HEK293 (cell line): ENCODE measurements at regions not wholly inside any gene's neighbourhood (a gene's known extent, or its start where the extent isn't known, plus 50 kb on each side); places are given as distances from the start of the nearest gene placed in this dataset.
"Not testable (repeated sequence)": the region's sequence is repeated elsewhere in the genome, so short reads cannot be mapped to it uniquely, and the experiment has no call there.

ENCODE experiments used
- CTCF ChIA-PET: fragments of 350-600 bp; formaldehyde crosslinking; extraction: SDS; loops from one replicate; lab custom pipeline; 2021; ENCODE audit warnings: antibody characterized with exemption; lab: Yijun Ruan, JAX
- POLR2A ChIA-PET: fragments of 300-600 bp; formaldehyde crosslinking; extraction: SDS; loops from one replicate; lab custom pipeline; 2020; ENCODE audit warnings: antibody characterized with exemption, inconsistent platforms; lab: Yijun Ruan, JAX
- H3K27ac ChIP-seq: fragments of 200-500 bp; sonication (Bioruptor generic); 2 replicates; pipeline ENCODE4 v1.5.1; 2014; ENCODE audit warnings: low read depth, low read length, control low read depth, inconsistent platforms; ENCODE audit errors: extremely low read depth
- H3K36me3 ChIP-seq, 2 experiments: fragments of 200-500 bp in 1 of 2; sonication (Bioruptor generic) in 1 of 2; 1 replicate in 1 of 2; 2 replicates in 1 of 2; pipeline ENCODE4 v1.5.1; 2014 to 2017; ENCODE audit warnings: inconsistent platforms in 2 of 2, low read length in 2 of 2; ENCODE audit not compliant: control insufficient read depth in 2 of 2, insufficient read depth in 1 of 2
- H3K4me1 ChIP-seq: fragments of 200-500 bp; sonication (Bioruptor generic); 2 replicates; pipeline ENCODE4 v1.5.1; 2014; ENCODE audit warnings: mild to moderate bottlenecking, low read length, inconsistent platforms; ENCODE audit not compliant: control insufficient read depth, insufficient read depth
- H3K4me3 ChIP-seq: 2 replicates; pipeline ENCODE4 v1.5.1; 2011; ENCODE audit warnings: low read depth, mild to moderate bottlenecking, control low read depth, low read length, moderate library complexity
- H3K9me3 ChIP-seq: fragments of 200-500 bp; sonication (Bioruptor generic); 2 replicates; pipeline ENCODE4 v1.5.1; 2014; ENCODE audit warnings: low read depth, low read length, inconsistent platforms; ENCODE audit not compliant: control insufficient read depth, insufficient read depth
- GLIS1 ChIP-seq: fragments of 450-650 bp; formaldehyde crosslinking; IDR thresholded peaks from 2 replicates; pipeline ENCODE4 v1.5.1; 2016; ENCODE audit warnings: missing biosample characterization, missing genetic modification characterization
- GLIS2 ChIP-seq: fragments of 450-650 bp; formaldehyde crosslinking; IDR thresholded peaks from 2 replicates; pipeline ENCODE4 v1.5.1; 2016; ENCODE audit warnings: missing biosample characterization, missing genetic modification characterization
- KLF1 ChIP-seq: fragments of 450-650 bp; formaldehyde crosslinking; IDR thresholded peaks from 2 replicates; pipeline ENCODE4 v1.5.1; 2016; ENCODE audit warnings: missing biosample characterization, missing genetic modification characterization
- KLF10 ChIP-seq: fragments of 450-650 bp; IDR thresholded peaks from 2 replicates; pipeline ENCODE4 v1.5.1; 2018; ENCODE audit warnings: missing biosample characterization, mild to moderate bottlenecking, missing genetic modification characterization
- KLF17 ChIP-seq: fragments of 450-650 bp; formaldehyde crosslinking; IDR thresholded peaks from 2 replicates; pipeline ENCODE4 v1.5.1; 2016; ENCODE audit warnings: missing biosample characterization, missing genetic modification characterization
- KLF8 ChIP-seq: fragments of 450-650 bp; formaldehyde crosslinking; IDR thresholded peaks from 2 replicates; pipeline ENCODE4 v1.5.1; 2016; ENCODE audit warnings: missing biosample characterization, missing genetic modification characterization
- KLF9 ChIP-seq: fragments of 450-650 bp; formaldehyde crosslinking; IDR thresholded peaks from 2 replicates; pipeline ENCODE4 v1.5.1; 2016; ENCODE audit warnings: missing biosample characterization, missing genetic modification characterization, low read depth
- PATZ1 ChIP-seq: fragments of 450-650 bp; formaldehyde crosslinking; IDR thresholded peaks from 2 replicates; pipeline ENCODE4 v1.5.1; 2016; ENCODE audit warnings: missing biosample characterization, missing genetic modification characterization
- PRDM10 ChIP-seq: fragments of 450-650 bp; formaldehyde crosslinking; IDR thresholded peaks from 2 replicates; pipeline ENCODE4 v1.5.1; 2016; ENCODE audit warnings: missing biosample characterization, missing genetic modification characterization
- SP7 ChIP-seq: fragments of 450-650 bp; formaldehyde crosslinking; IDR thresholded peaks from 2 replicates; pipeline ENCODE4 v1.5.1; 2016; ENCODE audit warnings: missing biosample characterization, missing genetic modification characterization
- YY1 ChIP-seq: fragments of 450-650 bp; formaldehyde crosslinking; IDR thresholded peaks from 2 replicates; pipeline ENCODE4 v1.5.1; 2018; ENCODE audit warnings: missing biosample characterization, missing genetic modification characterization
- ZBTB20 ChIP-seq: fragments of 450-650 bp; formaldehyde crosslinking; IDR thresholded peaks from 2 replicates; pipeline ENCODE4 v1.5.1; 2016; ENCODE audit warnings: missing biosample characterization, missing genetic modification characterization
- ZBTB48 ChIP-seq: fragments of 450-650 bp; formaldehyde crosslinking; IDR thresholded peaks from 2 replicates; pipeline ENCODE4 v1.5.1; 2016; ENCODE audit warnings: missing biosample characterization, missing genetic modification characterization
- ZBTB8A ChIP-seq: fragments of 450-650 bp; formaldehyde crosslinking; IDR thresholded peaks from 2 replicates; pipeline ENCODE4 v1.5.1; 2016; ENCODE audit warnings: missing biosample characterization, missing genetic modification characterization
- ZFP37 ChIP-seq: fragments of 450-650 bp; formaldehyde crosslinking; IDR thresholded peaks from 2 replicates; pipeline ENCODE4 v1.5.1; 2016; ENCODE audit warnings: missing biosample characterization, missing genetic modification characterization
- ZNF335 ChIP-seq: fragments of 450-650 bp; formaldehyde crosslinking; conservative IDR thresholded peaks from 2 replicates; pipeline ENCODE4 v1.5.1; 2016; ENCODE audit warnings: missing biosample characterization, missing genetic modification characterization
- ZNF341 ChIP-seq: fragments of 450-650 bp; formaldehyde crosslinking; IDR thresholded peaks from 2 replicates; pipeline ENCODE4; 2016; ENCODE audit warnings: low read depth, missing biosample characterization, missing genetic modification characterization
- ZNF501 ChIP-seq: fragments of 450-650 bp; formaldehyde crosslinking; IDR thresholded peaks from 2 replicates; pipeline ENCODE4 v1.5.1; 2016; ENCODE audit warnings: missing biosample characterization, missing genetic modification characterization
- ZNF654 ChIP-seq: fragments of 450-650 bp; formaldehyde crosslinking; IDR thresholded peaks from 2 replicates; pipeline ENCODE4 v1.5.1; 2016; ENCODE audit warnings: low read depth, missing biosample characterization, missing genetic modification characterization
- TF ChIP-seq, protein P1 (sequence below): fragments of 450-650 bp; formaldehyde crosslinking; IDR thresholded peaks from 2 replicates; pipeline ENCODE4 v1.5.1; 2016; ENCODE audit warnings: missing biosample characterization, missing genetic modification characterization
- TF ChIP-seq, protein P2 (sequence below): fragments of 450-650 bp; formaldehyde crosslinking; IDR thresholded peaks from 2 replicates; pipeline ENCODE4 v1.5.1; 2016; ENCODE audit warnings: missing biosample characterization, missing genetic modification characterization

DNA sequence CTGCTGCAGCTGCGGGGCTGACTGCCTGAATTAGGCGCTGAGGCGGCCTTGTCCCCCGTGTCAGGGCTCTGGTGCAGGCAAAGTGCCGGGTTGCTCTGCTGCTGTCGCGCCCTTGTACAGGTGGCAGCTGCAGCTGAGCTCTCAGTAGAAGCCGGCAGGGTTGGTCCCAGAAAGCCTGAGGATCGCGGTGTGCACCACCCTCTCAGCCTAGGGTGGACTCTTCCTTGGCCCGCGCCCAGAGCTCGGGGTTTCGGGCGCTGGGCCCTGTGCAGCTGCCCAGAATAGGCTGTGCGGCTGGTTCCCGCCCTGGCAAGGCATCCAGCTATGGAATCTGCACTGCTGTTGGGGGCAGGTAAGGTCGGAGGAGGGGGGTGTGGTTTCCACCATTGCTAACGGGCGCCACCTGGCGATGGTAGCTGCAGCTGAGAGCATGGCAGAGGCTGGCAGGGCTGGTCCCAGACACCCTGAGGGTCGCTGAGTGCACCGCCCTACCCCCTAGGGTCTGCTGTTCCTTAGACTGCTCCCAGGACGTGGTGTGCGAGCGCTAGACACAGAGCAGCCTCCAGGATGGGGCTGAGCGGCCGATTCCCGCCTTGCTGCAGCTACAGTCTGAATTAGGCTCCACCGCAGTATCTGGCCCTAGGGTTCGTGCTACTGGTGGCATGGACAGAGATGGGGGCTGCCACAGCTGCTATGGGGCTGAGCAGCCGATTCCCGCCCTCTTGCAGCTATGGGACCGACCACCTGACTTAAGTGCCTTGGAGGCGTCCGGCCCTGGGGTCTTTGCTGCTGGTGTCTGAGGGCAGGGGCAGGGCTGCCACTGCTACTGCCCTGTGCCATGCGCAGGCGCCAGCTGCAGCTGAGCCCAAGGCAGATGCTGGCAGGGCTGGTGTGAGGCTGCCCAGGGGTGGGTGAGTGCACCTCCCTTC is 145.0 kb downstream of the CCDC74A start:
- ChIA-PET CTCF (interaction anchor here (0.6 to 3.3 kb wide), 17 partner anchors 9 to 521 kb away, joined by 3 to 29 read pairs (median 4); no protein-coding TSS in a partner anchor), POLR2A (interaction anchor here (1.0 to 2.6 kb wide), 3 partner anchors 10 to 180 kb away, joined by 3 to 18 read pairs (median 6); partner anchors contain the start of gene MZT2A)
- not testable (repeated sequence) for H3K36me3 ChIP-seq, H3K9me3 ChIP-seq, H3K4me1 ChIP-seq
- peak overlapping the region; percentile 46 for H3K4me3 ChIP-seq
- TF ChIP-seq PRDM10 (tag by site-specific recombination) (peak; percentile 80), KLF10 (tag by site-specific recombination) (peak; percentile 43; the same call in 1 of the 2 replicates), KLF9 (tag by site-specific recombination) (peak; percentile 93), ZNF501 (tag by site-specific recombination) (0 out of 2 replicates have a peak, but pooled peaks have one; percentile 42), KLF17 (0 out of 2 replicates have a peak, but pooled peaks have one; percentile 39), KLF1 (tag by site-specific recombination) (peak; percentile 93), ZNF335 (peak; percentile 49), YY1 (tag by site-specific recombination) (peak; percentile 33; the same call in 1 of the 2 replicates), PATZ1 (tag by site-specific recombination) (peak; percentile 59), ZBTB48 (tag by site-specific recombination) (0 out of 2 replicates have a peak, but pooled peaks have one; percentile 20), SP7 (tag by site-specific recombination) (peak; percentile 35; the same call in 1 of the 2 replicates), ZBTB20 (peak; percentile 73), KLF8 (tag by site-specific recombination) (peak; percentile 29; the same call in 1 of the 2 replicates), GLIS2 (tag by site-specific recombination) (peak; percentile 80), GLIS1 (tag by site-specific recombination) (peak; percentile 70), ZNF341 (tag by site-specific recombination) (peak; percentile 18; the same call in 1 of the 2 replicates), ZNF654 (tag by site-specific recombination) (peak; percentile 48), ZBTB8A (tag by site-specific recombination) (peak; percentile 38; the same call in 1 of the 2 replicates), ZFP37 (0 out of 2 replicates have a peak, but pooled peaks have one; percentile 27)
- TF ChIP-seq, protein P1, sequence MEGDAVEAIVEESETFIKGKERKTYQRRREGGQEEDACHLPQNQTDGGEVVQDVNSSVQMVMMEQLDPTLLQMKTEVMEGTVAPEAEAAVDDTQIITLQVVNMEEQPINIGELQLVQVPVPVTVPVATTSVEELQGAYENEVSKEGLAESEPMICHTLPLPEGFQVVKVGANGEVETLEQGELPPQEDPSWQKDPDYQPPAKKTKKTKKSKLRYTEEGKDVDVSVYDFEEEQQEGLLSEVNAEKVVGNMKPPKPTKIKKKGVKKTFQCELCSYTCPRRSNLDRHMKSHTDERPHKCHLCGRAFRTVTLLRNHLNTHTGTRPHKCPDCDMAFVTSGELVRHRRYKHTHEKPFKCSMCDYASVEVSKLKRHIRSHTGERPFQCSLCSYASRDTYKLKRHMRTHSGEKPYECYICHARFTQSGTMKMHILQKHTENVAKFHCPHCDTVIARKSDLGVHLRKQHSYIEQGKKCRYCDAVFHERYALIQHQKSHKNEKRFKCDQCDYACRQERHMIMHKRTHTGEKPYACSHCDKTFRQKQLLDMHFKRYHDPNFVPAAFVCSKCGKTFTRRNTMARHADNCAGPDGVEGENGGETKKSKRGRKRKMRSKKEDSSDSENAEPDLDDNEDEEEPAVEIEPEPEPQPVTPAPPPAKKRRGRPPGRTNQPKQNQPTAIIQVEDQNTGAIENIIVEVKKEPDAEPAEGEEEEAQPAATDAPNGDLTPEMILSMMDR (tag by site-specific recombination): peak; percentile 76
- TF ChIP-seq, protein P2, sequence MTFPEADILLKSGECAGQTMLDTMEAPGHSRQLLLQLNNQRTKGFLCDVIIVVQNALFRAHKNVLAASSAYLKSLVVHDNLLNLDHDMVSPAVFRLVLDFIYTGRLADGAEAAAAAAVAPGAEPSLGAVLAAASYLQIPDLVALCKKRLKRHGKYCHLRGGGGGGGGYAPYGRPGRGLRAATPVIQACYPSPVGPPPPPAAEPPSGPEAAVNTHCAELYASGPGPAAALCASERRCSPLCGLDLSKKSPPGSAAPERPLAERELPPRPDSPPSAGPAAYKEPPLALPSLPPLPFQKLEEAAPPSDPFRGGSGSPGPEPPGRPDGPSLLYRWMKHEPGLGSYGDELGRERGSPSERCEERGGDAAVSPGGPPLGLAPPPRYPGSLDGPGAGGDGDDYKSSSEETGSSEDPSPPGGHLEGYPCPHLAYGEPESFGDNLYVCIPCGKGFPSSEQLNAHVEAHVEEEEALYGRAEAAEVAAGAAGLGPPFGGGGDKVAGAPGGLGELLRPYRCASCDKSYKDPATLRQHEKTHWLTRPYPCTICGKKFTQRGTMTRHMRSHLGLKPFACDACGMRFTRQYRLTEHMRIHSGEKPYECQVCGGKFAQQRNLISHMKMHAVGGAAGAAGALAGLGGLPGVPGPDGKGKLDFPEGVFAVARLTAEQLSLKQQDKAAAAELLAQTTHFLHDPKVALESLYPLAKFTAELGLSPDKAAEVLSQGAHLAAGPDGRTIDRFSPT (tag by site-specific recombination): peak; percentile 83
- TF ChIP-seq, all 188 proteins: peak for 21; not testable (repeated sequence) for 167
- H3K27ac ChIP-seq: not testable (repeated sequence)
